Fibroblast of skin of left quadriceps (primary cell): ENCODE measurements at regions not wholly inside any gene's neighbourhood (a gene's known extent, or its start where the extent isn't known, plus 50 kb on each side); places are given as distances from the start of the nearest gene placed in this dataset.
"Not testable (repeated sequence)": the region's sequence is repeated elsewhere in the genome, so short reads cannot be mapped to it uniquely, and the experiment has no call there.

Experiments
- DNase-seq, 2 experiments: peaks; one replicate each; pipeline ENCODE4 v3.0.0-alpha.2; 2013; ENCODE audit warnings: low read depth in 2 of 2

DNA sequence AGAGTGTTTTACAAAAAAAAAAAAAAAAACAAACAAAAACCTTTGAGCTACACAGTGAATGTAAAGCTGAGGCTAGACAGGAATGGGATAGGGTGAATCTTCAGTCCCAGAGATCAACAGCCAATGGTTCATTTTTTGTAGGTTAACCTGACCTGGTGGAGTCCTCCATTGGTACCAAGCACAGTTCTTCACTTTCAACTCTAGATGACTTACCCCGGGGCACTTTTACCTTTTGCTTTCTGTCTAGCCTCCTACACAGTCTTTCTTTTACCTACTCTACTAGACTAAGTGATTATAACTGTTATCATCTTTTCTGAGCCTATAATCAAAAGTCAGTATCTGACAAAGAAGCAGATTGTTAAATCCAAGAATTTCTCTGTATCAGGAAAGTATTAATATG, 50.9 kb downstream of the ANXA2R start:
- no peak for DNase-seq

DNA sequence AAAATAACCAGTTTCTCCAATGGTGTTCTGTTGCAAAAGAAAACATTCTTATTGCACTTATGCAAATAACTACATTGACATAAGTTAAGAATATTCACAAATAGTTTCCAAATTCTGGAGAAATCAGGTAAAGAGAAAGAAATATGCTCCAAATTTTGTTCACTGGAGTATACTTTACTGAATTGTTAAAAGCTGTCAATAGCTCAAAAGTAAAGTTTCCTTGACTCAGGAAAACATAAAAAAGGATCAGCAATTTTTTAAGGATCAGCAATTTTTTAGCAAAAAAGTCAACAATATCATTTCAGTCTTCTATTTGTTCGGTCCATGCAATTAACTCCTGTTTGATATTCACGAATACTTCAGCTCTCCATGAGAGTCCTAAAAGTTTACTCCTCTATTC, 51.6 kb downstream of the ANXA2R start:
- DNase-seq = no peak

DNA sequence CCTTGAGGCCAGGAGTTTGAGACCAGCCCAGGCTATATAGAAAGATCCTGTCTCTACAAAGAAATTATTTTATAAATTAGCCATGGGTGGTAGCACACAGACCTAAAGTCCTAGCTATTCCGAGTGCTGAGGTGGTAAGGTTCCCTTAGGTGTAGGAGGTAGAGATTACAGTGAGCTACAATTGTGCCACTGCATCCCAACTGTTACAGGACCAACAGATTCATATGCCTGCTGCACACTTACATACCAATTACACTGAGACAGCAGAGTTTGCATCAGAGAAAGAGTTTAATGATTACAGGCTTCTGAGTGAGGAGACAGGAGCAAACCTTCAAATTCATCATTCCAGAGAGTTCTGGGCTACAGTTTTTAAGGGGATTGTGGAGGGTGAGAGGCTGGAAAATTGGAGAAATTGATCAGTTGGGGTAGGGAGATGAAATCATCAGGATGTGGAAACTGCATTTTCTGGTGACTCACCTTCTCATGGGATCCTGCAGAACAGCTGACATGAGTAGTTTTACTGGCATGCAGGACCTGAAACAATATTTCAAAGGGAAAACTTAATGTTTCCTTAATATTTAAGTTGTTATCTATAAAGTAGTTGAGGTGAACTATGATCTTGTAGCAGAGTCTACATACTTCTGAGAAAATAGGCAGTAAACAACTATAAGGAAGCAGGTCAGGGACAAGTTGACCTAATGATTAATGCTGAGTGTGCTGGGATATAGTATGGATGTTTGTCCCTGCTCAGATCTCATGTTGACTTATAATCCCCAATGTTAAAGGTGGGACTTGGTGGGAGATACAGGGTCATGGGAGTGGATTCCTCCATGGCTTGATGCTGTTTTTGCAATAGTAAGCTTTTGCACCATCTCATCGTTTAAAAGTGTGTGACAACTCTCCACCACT, 54.7 kb downstream of the ANXA2R start:
- DNase-seq = peak in 1 of 2 experiments; percentile 60

- DNase-seq = no peak
Observed at GRCh38 chr5:42984307-42984706, 55.8 kb downstream of the ANXA2R start.

- DNase-seq = no peak
Observed at GRCh38 chr5:42982107-42982622, 58.0 kb downstream of the ANXA2R start.

DNA sequence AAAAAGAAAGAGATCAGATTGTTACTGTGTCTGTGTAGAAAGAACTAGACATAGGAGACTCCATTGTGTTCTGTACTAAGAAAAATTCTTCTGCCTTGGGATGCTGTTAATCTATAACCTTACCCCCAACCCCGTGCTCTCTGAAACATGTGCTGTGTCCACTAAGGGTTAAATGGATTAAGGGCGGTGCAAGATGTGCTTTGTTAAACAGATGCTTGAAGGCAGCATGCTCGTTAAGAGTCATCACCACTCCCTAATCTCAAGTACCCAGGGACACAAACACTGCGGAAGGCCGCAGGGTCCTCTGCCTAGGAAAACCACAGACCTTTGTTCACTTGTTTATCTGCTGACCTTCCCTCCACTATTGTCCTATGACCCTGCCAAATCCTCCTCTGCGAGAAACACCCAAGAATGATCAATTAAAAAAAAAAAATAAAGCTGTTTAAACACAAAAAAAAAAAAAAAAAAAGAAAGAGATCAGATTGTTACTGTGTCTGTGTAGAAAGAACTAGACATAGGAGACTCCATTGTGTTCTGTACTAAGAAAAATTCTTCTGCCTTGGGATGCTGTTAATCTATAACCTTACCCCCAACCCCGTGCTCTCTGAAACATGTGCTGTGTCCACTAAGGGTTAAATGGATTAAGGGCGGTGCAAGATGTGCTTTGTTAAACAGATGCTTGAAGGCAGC, 58.6 kb downstream of the ANXA2R start:
- not testable (repeated sequence) for DNase-seq

GRCh38 chr5:42981015-42981414, 59.1 kb downstream of the ANXA2R start:
- not testable (repeated sequence) for DNase-seq

- not testable (repeated sequence) for DNase-seq
Observed at GRCh38 chr5:42980391-42980790, 59.7 kb downstream of the ANXA2R start.

GRCh38 chr5:42979242-42979641, 60.9 kb downstream of the ANXA2R start:
- DNase-seq = not testable (repeated sequence)

DNA sequence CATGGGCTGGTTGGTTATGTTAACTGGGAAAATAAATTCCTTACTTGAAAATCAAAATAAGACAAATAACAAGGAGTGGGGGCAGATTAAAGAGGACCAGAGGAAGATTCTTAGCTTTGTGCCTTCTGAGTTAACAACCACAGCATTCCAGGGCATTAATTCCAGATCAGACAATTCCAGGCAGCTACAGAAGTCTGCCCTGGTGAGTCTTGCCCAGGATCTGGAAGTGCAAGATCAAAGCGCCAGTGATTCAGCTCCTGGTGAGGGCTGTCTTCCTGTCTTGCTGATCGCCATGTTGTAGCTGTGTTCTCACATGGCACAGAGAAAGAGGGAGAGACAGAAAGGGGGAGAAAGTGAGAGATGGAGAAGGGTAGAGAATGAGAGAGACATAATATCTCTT, 65.6 kb downstream of the ANXA2R start:
- no peak for DNase-seq

DNA sequence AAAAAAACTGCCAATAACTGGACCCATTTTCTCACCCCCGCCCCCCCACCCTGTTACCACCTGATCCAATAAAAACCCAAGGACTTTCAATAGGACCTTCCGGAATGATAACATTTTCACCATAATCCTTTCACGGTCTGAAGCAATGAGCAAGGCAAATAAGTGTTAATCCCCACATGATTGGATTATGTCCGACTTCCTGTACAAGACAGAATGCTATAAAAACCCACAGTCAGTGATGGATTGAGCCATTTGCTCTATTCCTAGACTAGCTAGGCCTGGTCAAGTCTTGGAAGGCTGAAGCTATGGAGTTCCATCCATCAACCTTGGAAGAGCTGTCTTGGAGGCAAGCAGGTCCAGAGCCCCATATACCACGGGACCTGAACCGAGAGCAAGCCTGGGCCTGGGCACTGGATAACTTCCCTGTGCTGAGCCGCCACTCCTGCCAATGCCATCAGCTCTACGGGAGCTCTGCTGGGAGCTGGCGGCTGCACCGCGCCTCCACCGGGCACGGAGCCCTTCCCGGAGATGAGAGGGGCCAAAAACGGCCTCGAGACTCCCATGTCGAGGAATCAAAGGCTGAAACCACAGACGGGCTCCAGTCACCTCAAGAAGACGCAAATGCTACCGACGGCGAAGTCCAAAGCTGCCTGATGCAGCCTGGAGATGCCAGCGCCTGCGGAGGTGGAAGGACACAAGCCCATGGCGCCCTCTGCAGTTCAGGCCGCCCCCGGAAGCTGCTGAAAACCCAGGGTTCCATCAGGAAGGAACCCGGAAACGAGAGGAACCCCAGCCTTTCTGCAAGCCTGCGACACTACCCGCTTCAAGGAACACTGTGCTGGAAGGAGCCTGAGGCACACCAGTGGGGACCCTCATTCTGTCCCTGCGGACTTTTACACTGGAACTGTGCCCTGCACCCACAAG, 69.2 kb downstream of the ANXA2R start:
- DNase-seq = no peak

- DNase-seq = no peak
Observed at GRCh38 chr5:42965934-42966333, 74.2 kb downstream of the ANXA2R start.

DNA sequence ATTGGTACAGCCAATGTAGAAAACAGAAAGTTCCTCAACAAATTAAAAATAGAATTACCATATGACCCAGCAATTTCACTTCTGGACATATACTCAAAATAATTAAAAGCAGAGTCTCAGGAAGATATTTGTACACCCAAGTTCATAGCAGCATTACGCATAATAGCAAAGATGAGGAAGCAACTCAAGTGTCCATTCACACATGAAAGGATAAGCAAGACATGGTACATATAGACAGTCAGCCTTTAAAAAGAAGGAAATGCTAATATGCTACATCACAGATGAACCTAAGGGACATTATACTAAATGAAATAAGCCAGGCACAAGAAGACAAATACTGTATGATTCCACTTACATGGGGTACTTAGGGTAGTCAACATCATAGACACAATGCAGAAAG, 76.7 kb downstream of the ANXA2R start:
- no peak for DNase-seq

GRCh38 chr5:42962124-42962523, 78.0 kb downstream of the ANXA2R start:
- no peak for DNase-seq

- DNase-seq = no peak
Observed at GRCh38 chr5:42960506-42960905, 79.6 kb downstream of the ANXA2R start.

GRCh38 chr5:42956551-42956950, 83.6 kb downstream of the ANXA2R start:
- no peak for DNase-seq

DNA sequence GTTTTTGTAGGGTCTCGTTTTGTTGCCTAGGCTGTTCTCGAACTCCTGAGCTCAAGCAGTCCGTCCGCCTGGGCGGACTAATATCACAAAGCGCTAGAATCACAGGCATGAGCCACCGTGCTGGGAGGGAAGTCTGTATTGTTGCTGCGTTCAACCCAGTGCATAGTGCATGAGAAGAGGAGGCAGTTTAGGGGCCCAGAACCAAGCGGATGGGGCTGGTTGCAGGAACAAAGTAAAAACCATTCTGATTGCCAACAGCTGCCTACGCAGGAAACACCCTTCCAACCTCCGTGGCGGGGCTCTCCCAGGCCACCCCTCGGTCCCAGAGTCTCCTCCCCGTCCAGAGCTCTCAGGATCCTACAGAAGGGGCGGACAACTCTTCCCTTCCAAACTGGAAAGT, 87.1 kb downstream of the ANXA2R start:
- no peak for DNase-seq

- DNase-seq = no peak
Observed at GRCh38 chr5:42952578-42952974, 87.5 kb downstream of the ANXA2R start.

DNA sequence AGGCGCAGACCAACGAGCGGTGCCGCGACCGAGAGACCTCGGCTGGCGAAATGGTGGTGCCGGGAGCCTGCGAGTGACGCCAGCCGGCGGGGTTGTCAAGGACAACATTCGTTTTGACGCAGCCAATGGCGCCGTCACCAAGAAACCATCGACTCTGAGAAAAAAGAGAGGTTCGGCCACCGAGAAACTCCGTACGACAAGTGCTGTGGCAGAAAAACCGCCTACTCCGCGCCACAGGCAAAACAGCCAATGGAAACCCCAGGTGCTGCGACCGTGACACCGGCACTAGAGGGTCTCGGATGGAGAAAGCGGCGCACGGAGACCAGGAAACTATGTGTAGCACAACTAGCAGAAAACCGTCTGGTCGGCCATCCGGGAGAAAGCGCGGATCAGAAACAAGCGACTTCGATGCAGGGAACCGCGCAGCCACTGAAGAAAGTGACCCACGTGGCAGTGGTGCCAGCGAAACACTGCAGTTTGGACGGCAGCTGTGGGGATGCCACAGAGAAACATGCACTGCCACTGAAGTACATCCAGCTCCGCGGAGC, 88.8 kb downstream of the ANXA2R start:
- peak in 1 of 2 experiments; percentile 15 for DNase-seq

GRCh38 chr5:42950456-42951292, 89.4 kb downstream of the ANXA2R start:
- DNase-seq = peak; percentile 99 to 100

DNA sequence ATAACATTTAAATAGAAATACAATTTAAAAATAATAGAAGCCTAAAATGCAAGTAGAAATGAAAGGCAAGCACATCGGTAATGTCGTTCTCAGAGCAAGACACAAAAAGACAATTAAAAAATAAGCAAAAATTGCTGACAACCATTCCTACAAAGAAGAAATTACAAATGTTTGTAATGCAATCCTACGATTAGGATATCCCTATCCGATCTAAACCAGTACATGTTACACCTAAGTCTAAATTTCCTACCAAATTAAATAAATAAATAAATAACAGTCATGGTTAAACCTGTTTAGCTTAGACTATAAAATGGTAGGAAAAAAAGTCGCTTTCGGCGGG, 90.0 kb downstream of the ANXA2R start:
- no peak for DNase-seq
